NCI-H69 (cell line): ENCODE measurements at regions not wholly inside any gene's neighbourhood (a gene's known extent, or its start where the extent isn't known, plus 50 kb on each side); places are given as distances from the start of the nearest gene placed in this dataset.

Experiments used
- DNase-seq: peaks from one replicate; lab custom pipeline; 2025; lab: John Stamatoyannopoulos, UW

- no peak for DNase-seq
Measured at GRCh38 chr4:10179957-10180602, 63.5 kb upstream of the WDR1 start.

- no peak for DNase-seq
Measured at GRCh38 chr4:10178763-10179162, 62.2 kb upstream of the WDR1 start.

GRCh38 chr4:10175626-10176025 lies 59.0 kb upstream of the WDR1 start:
- DNase-seq, result no peak

GRCh38 chr4:10173754-10174749 lies 57.5 kb upstream of the WDR1 start:
- DNase-seq, result no peak

DNA sequence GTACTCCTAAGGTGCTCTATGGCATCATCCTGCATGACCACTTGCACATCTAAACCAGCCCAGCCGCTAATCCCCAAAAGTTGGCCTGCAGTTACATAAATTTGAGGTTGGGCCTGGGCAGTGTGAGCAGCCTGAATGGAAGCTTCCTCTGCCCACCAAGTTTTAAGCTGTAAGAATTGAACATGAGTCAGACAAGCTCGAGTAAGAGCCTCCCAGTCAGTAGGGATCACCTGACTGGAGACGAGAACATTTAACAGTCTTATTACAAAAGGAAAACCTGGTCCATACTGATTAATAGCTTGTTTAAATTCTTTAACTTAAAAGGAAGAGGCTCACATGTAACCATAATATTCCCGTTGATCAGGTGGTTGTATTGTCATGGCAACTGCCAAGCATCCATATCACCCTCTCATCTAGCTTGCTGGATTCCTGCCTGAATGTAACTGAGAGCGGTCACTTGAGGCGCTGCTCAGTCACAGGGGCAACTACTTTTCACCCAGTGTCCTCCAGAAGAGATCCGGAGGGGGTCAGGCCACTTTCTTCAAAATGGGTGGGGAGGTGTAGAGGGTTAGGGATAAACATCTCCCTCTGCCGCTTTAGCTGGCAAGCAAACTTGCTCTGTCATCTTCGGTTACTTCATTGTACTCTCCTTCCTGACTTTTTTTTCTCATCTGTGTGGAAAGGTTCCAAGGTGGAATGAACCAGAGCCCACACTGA lies 56.6 kb upstream of the WDR1 start:
- DNase-seq, result no peak

DNA sequence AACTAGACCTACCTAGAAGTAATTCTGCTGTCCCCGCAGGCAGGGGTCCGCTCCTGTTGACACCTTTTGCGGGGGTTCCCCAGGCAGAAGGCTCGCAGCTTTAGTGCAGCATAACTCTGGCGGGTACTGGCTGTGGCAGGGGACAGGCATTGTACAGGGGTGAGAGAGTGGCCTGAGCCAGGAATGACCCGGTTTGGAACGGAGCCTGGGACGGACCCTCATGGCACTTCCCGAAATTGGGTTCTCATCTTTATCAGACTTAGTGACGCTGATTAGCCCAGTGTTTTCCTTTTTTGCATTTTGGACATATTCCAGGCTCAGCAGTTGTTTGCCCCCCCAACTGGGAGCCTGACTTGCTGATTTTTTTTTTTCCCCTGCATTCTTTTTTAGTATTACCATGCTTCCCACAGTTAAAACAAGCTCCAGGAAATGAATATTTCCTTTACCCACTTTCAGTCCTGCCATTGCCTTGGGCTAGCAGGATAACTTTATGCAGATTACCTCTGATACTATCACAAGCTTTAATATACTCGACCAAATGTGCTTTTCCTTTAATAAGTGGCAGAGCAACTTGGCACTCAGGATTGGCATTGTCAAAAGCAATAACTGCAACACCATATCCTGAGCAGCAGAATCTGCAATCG lies 55.8 kb upstream of the WDR1 start:
- DNase-seq, result no peak

DNA sequence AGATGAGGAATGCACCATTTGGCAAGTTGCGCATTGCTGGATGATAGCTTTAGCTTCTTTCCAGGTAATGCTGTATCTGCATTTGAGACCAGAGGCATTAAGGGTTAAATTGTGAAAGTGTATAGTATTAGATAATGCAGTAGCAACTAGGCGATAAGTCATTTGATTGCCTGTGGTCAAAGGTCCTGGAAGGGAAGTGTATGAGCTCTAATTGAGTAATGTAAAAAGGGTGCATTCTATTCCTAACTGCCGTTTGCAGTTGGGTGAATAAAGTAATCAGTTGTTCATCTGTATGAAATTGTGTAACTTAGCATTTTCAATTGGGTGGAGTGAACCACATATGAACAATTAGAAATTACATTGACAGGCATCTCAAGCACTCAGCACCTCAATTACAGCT lies 54.5 kb upstream of the WDR1 start:
- no peak for DNase-seq

DNA sequence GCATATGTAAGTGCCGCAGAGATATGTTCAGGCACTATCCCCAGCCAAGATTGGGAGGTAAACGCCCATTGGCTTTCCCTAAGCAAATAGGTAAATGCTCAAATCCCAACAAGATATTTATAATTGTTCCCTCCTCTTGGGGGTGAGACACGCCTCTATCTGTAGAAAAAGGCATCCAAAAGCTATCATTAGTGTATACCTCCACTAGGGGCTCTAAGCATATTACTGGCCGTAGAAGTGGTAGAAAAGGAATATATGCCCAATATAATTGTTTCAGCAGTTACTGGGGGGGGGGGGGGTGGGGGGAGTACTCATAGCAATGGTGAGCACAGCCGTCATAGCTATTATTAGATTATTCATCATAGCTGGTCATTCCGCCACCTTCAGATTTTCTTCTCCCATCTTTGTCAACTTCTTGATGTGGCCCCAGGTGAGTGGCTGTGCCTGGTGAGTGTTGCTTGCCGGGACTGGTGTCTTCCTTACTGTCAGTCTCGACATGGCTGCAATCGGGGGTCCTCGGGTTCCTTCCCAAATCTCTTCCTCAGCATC lies 53.3 kb upstream of the WDR1 start:
- DNase-seq, result no peak

DNA sequence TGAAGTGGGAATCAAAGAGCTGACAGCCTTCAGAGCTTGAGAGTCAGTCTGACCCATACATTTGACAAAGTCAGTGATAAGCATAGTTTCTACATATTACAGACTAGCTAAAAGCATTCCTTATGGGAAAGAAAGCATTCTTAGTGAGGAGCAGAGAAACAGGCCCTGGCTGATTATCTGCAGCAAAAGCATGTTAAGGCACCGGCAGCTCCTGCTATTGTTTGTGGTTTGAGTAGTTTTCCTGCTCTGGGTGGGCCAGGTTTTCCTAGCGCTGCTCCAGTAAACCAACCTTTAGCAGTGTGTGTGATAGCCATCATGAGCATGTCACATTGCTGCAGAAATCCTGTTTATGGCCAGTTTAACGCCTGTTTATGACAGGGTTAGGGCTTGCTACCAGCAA lies 51.6 kb upstream of the WDR1 start:
- no peak for DNase-seq

- DNase-seq, result no peak
Measured at GRCh38 chr4:10167201-10167600, 50.6 kb upstream of the WDR1 start.
